T-helper 17 cell (primary cell): ENCODE measurements at regions not wholly inside any gene's neighbourhood (a gene's known extent, or its start where the extent isn't known, plus 50 kb on each side); places are given as distances from the start of the nearest gene placed in this dataset.

ENCODE experiments used
- ATAC-seq: fragments of 150-1000 bp; cut with Tn5 transposase; 2 replicates; pipeline ENCODE4 v1.10.0; 2021; ENCODE audit warnings: mild to moderate bottlenecking, moderate library complexity
- DNase-seq, 3 donors: peaks; one replicate each; pipeline versions ENCODE4 v3.0.0 to v3.0.0-alpha.2; 2020 to 2021
- H3K9me3 ChIP-seq: one replicate; pipeline ENCODE4 v1.7.0; 2013; ENCODE audit warnings: low read length, mild to moderate bottlenecking; ENCODE audit not compliant: control insufficient read depth, poor library complexity, severe bottlenecking
- H3K27ac Mint-ChIP-seq: one replicate; pipeline ENCODE4 v1.8.0; 2022; ENCODE audit warnings: mild to moderate bottlenecking, moderate library complexity, mixed read lengths
- H3K27me3 Mint-ChIP-seq: one replicate; pipeline ENCODE4 v1.8.0; 2022; ENCODE audit warnings: mixed read lengths
- H3K36me3 Mint-ChIP-seq: one replicate; pipeline ENCODE4 v1.8.0; 2022; ENCODE audit warnings: low read depth, mixed read lengths
- H3K4me1 Mint-ChIP-seq: one replicate; pipeline ENCODE4 v1.8.0; 2022; ENCODE audit warnings: mild to moderate bottlenecking, mixed read lengths
- H3K4me3 Mint-ChIP-seq: one replicate; pipeline ENCODE4 v1.8.0; 2022; ENCODE audit warnings: mild to moderate bottlenecking, moderate library complexity, mixed read lengths

GRCh38 chr11:128282053-128282452, 305.3 kb downstream of the ETS1 start:
- DNase-seq: no peak
- H3K4me3 Mint-ChIP-seq: no peak overlapping the region
- peaks cover 33% of the 10 kb centered on the region for H3K4me1 Mint-ChIP-seq
- no peaks in the 10 kb centered on the region for H3K9me3 ChIP-seq
- peaks cover 23% of the 10 kb centered on the region for H3K27me3 Mint-ChIP-seq
- no peak overlapping the region for H3K27ac Mint-ChIP-seq
- ATAC-seq: no peak
- peaks cover 5% of the 10 kb centered on the region for H3K36me3 Mint-ChIP-seq

- H3K27me3 Mint-ChIP-seq: peaks cover 23% of the 10 kb centered on the region
- no peaks in the 10 kb centered on the region for H3K9me3 ChIP-seq
- H3K4me1 Mint-ChIP-seq: peaks cover 14% of the 10 kb centered on the region
- DNase-seq (no peak), ATAC-seq (no peak)
- no peak overlapping the region for H3K4me3 Mint-ChIP-seq
- H3K27ac Mint-ChIP-seq: peak overlapping the region; percentile 16
- peaks cover 2% of the 10 kb centered on the region for H3K36me3 Mint-ChIP-seq
Observed at GRCh38 chr11:128279866-128280265, 307.5 kb downstream of the ETS1 start.

DNA sequence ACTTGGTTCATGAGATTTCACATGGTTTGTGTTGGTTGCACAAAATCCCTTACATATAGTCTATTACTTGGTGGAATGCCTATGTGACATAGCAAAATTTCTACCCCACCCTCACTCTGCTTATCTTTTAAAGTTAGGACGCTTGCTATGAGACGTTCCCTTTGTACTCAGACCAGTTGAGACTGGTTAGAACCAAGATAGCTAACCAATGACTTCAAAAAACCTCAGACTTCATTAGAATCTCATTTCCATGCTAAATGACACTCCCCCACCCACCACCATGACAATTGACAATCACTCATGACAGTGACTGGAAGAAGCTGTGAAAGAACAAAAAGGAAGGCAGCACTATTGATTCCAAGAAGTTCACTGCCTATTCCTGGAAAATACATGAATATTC, 313.6 kb downstream of the ETS1 start:
- DNase-seq (no peak), ATAC-seq (no peak)
- peaks cover 7% of the 10 kb centered on the region for H3K27me3 Mint-ChIP-seq
- H3K4me1 Mint-ChIP-seq: peaks cover 19% of the 10 kb centered on the region
- no peak overlapping the region for H3K4me3 Mint-ChIP-seq
- H3K27ac Mint-ChIP-seq: peak overlapping the region; percentile 97
- no peaks in the 10 kb centered on the region for H3K9me3 ChIP-seq
- peaks cover 2% of the 10 kb centered on the region for H3K36me3 Mint-ChIP-seq

DNA sequence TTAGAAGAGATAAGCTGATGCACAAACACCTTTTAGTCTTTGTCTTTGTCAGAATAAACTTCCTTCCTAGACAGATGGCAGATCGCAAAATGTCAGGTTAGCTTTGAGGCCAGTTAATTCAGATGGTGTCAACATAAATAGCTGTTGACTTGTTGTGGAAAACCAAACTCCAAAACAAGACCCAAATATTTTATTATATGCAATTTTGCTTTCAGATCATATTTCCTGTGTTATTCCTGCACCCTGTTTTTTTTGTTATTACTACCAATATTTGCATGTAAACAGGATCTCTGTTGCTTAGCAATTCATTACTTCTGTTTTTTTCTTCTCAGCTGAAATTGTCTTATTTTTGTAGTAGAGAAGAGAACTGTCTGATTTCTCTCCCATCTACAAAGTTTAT, 316.0 kb downstream of the ETS1 start:
- Mint-ChIP-seq H3K27ac (peak overlapping the region; percentile 97), H3K27me3 (no peaks in the 10 kb centered on the region), H3K36me3 (no peaks in the 10 kb centered on the region), H3K4me3 (peak overlapping the region; percentile 76), H3K4me1 (peaks cover 18% of the 10 kb centered on the region)
- no peak for DNase-seq
- peak; percentile 81 for ATAC-seq
- H3K9me3 ChIP-seq: no peaks in the 10 kb centered on the region

DNA sequence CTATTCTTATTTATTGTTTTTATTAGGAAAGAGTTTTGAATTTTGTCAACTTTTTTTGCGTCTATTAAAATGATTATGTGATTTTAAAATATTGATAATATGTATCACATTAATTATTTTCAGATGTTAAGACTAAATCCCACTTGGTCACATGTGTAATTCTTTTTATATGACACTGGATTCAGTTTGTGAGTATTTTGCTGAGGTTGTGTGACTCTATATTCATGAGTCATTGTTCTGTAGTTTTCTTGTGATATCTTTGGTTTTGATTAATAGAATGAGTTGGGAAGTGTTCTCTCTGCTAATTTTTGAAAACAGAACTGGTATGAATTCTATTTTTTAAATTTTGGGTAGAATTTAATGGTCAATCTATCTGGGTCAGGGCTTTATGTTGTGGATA, 317.9 kb downstream of the ETS1 start:
- H3K9me3 ChIP-seq: no peaks in the 10 kb centered on the region
- Mint-ChIP-seq H3K36me3 (no peaks in the 10 kb centered on the region), H3K4me1 (peaks cover 18% of the 10 kb centered on the region), H3K27me3 (no peaks in the 10 kb centered on the region), H3K27ac (peak overlapping the region; percentile 97), H3K4me3 (no peak overlapping the region)
- ATAC-seq (no peak), DNase-seq (no peak)

- H3K4me1 Mint-ChIP-seq: peaks cover 9% of the 10 kb centered on the region
- no peak overlapping the region for H3K27ac Mint-ChIP-seq
- H3K4me3 Mint-ChIP-seq: no peak overlapping the region
- H3K9me3 ChIP-seq: no peaks in the 10 kb centered on the region
- H3K27me3 Mint-ChIP-seq: no peaks in the 10 kb centered on the region
- no peak for DNase-seq
- no peaks in the 10 kb centered on the region for H3K36me3 Mint-ChIP-seq
- ATAC-seq: no peak
Observed at GRCh38 chr11:128266893-128267292, 320.5 kb downstream of the ETS1 start.

- H3K4me3 Mint-ChIP-seq: no peak overlapping the region
- H3K4me1 Mint-ChIP-seq: no peaks in the 10 kb centered on the region
- ATAC-seq: no peak
- no peaks in the 10 kb centered on the region for H3K9me3 ChIP-seq
- no peaks in the 10 kb centered on the region for H3K27me3 Mint-ChIP-seq
- H3K27ac Mint-ChIP-seq: no peak overlapping the region
- no peak for DNase-seq
- H3K36me3 Mint-ChIP-seq: no peaks in the 10 kb centered on the region
Observed at GRCh38 chr11:128262463-128263345, 324.7 kb downstream of the ETS1 start.

GRCh38 chr11:128261011-128261421, 326.3 kb downstream of the ETS1 start:
- H3K4me3 Mint-ChIP-seq: no peak overlapping the region
- no peaks in the 10 kb centered on the region for H3K27me3 Mint-ChIP-seq

DNA sequence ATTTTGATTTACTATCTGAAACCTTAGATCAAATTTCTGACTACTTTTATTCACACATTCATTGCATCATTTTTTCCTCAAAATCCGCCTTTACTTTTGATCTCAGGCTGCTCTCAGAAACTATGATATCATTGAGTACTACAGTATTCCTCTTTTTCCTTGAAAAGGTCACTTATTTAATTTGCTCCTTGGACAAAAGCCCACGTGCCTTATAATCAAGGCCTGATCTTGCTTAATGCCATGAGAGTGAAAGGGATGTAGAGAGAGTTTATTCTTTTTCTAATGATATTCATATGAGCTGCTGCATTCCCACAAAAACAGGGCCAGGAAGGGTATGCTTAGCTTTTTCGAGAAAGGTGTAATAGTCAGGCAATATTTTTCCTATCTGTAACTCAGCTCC, 327.0 kb downstream of the ETS1 start:
- ATAC-seq: no peak
- Mint-ChIP-seq H3K4me3 (no peak overlapping the region), H3K27ac (no peak overlapping the region)

More at GRCh38 chr11:128261011-128261421, 326.3 kb downstream of the ETS1 start:
- H3K9me3 ChIP-seq: no peaks in the 10 kb centered on the region
- Mint-ChIP-seq H3K36me3 (no peaks in the 10 kb centered on the region), H3K4me1 (no peaks in the 10 kb centered on the region), H3K27ac (no peak overlapping the region)
- no peak for DNase-seq
- ATAC-seq: no peak

GRCh38 chr11:128259816-128260215, 327.5 kb downstream of the ETS1 start:
- Mint-ChIP-seq H3K36me3 (no peaks in the 10 kb centered on the region), H3K27ac (no peak overlapping the region), H3K4me3 (no peak overlapping the region), H3K4me1 (no peaks in the 10 kb centered on the region), H3K27me3 (no peaks in the 10 kb centered on the region)
- H3K9me3 ChIP-seq: no peaks in the 10 kb centered on the region
- DNase-seq: no peak
- ATAC-seq: no peak

More for the DNA sequence above, 327.0 kb downstream of the ETS1 start:
- no peaks in the 10 kb centered on the region for H3K36me3 Mint-ChIP-seq
- H3K4me1 Mint-ChIP-seq: no peaks in the 10 kb centered on the region
- H3K27me3 Mint-ChIP-seq: no peaks in the 10 kb centered on the region
- no peaks in the 10 kb centered on the region for H3K9me3 ChIP-seq
- no peak for DNase-seq

GRCh38 chr11:128254941-128255340, 332.4 kb downstream of the ETS1 start:
- H3K36me3 Mint-ChIP-seq: no peaks in the 10 kb centered on the region
- no peaks in the 10 kb centered on the region for H3K9me3 ChIP-seq
- H3K4me1 Mint-ChIP-seq: no peaks in the 10 kb centered on the region
- no peak overlapping the region for H3K4me3 Mint-ChIP-seq
- no peak overlapping the region for H3K27ac Mint-ChIP-seq
- no peak for DNase-seq
- peaks cover 5% of the 10 kb centered on the region for H3K27me3 Mint-ChIP-seq
- ATAC-seq: no peak

GRCh38 chr11:128251140-128251539, 336.2 kb downstream of the ETS1 start:
- H3K9me3 ChIP-seq: no peaks in the 10 kb centered on the region
- ATAC-seq (no peak), DNase-seq (no peak)
- peaks cover 10% of the 10 kb centered on the region for H3K27me3 Mint-ChIP-seq
- H3K4me1 Mint-ChIP-seq: no peaks in the 10 kb centered on the region
- no peak overlapping the region for H3K27ac Mint-ChIP-seq
- H3K4me3 Mint-ChIP-seq: no peak overlapping the region
- H3K36me3 Mint-ChIP-seq: no peaks in the 10 kb centered on the region

DNA sequence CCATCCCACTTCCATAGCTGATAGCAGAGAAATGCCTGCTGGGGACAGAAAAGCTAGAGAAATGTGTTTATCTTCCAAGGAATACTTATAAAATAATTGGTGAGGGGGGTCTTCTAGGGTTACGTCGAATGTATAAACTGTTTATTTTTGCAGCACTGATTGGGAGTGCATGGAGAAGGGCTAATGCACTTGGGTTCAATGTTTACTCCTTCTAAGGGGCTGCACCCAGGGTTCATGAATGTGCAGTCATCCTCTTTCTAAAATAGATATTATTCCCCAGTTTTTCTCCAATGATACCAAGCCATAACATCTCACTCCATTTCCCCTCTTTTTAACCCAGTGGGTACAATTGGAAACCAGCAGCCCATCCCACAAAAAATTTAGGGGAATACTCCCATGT, 336.9 kb downstream of the ETS1 start:
- peaks cover 10% of the 10 kb centered on the region for H3K27me3 Mint-ChIP-seq
- H3K4me1 Mint-ChIP-seq: no peaks in the 10 kb centered on the region
- no peak overlapping the region for H3K4me3 Mint-ChIP-seq
- H3K36me3 Mint-ChIP-seq: no peaks in the 10 kb centered on the region
- H3K27ac Mint-ChIP-seq: no peak overlapping the region
- no peak for ATAC-seq
- DNase-seq: no peak
- H3K9me3 ChIP-seq: no peaks in the 10 kb centered on the region
